ENCODE measurements at regions not wholly inside any gene's neighbourhood (a gene's known extent, or its start where the extent isn't known, plus 50 kb on each side); places are given as distances from the start of the nearest gene placed in this dataset.
A peak's percentile ranks its signal among the peaks of the same experiment; 100 is the strongest.
"Not testable (repeated sequence)": the region's sequence is repeated elsewhere in the genome, so short reads cannot be mapped to it uniquely, and the experiment has no call there.

GRCh38 chr1:228796945-228797344 lies 61.7 kb downstream of the RHOU start:
- FAIRE-seq: not testable (repeated sequence)

GRCh38 chr1:228798035-228798434 lies 62.8 kb downstream of the RHOU start:
- FAIRE-seq: no peak

- no peak for FAIRE-seq
These were observed 63.3 kb downstream of the RHOU start for GRCh38 chr1:228798548-228798947.

GRCh38 chr1:228799924-228800323 lies 64.6 kb downstream of the RHOU start:
- no peak for FAIRE-seq

- FAIRE-seq: no peak
These were observed 65.8 kb downstream of the RHOU start for GRCh38 chr1:228801068-228801467.

- FAIRE-seq: no peak
These were observed 67.3 kb downstream of the RHOU start for GRCh38 chr1:228802386-228803220.

- FAIRE-seq: no peak
These were observed 68.1 kb downstream of the RHOU start for GRCh38 chr1:228803421-228803820.

- FAIRE-seq: no peak
These were observed 68.9 kb downstream of the RHOU start for GRCh38 chr1:228804173-228804572.

- no peak for FAIRE-seq
These were observed 69.5 kb downstream of the RHOU start for GRCh38 chr1:228804640-228805413.

- no peak for FAIRE-seq
These were observed 72.8 kb downstream of the RHOU start for GRCh38 chr1:228807904-228808605.

GRCh38 chr1:228809621-228810394 lies 74.5 kb downstream of the RHOU start:
- FAIRE-seq: no peak

GRCh38 chr1:228810395-228810758 lies 75.1 kb downstream of the RHOU start:
- FAIRE-seq: no peak

- no peak for FAIRE-seq
These were observed 75.8 kb downstream of the RHOU start for GRCh38 chr1:228810878-228811711.

- no peak for FAIRE-seq
These were observed 76.5 kb downstream of the RHOU start for GRCh38 chr1:228811712-228812305.

GRCh38 chr1:228812961-228813360 lies 77.7 kb downstream of the RHOU start:
- peak; percentile 5 for FAIRE-seq

GRCh38 chr1:228814176-228814575 lies 78.9 kb downstream of the RHOU start:
- no peak for FAIRE-seq

- FAIRE-seq: no peak
These were observed 83.0 kb downstream of the RHOU start for GRCh38 chr1:228818296-228818695.

GRCh38 chr1:228818928-228819630 lies 83.8 kb downstream of the RHOU start:
- FAIRE-seq: no peak

GRCh38 chr1:228821252-228821651 lies 86.0 kb downstream of the RHOU start:
- FAIRE-seq: no peak

- no peak for FAIRE-seq
These were observed 87.9 kb downstream of the RHOU start for GRCh38 chr1:228823200-228823599.

- no peak for FAIRE-seq
These were observed 89.1 kb downstream of the RHOU start for GRCh38 chr1:228824366-228824765.
